ENCODE measurements at regions not wholly inside any gene's neighbourhood (a gene's known extent, or its start where the extent isn't known, plus 50 kb on each side); places are given as distances from the start of the nearest gene placed in this dataset.

- no peak for DNase-seq
- Histone ChIP-seq H3K4me1 (no peaks in the 10 kb centered on the region), H3K9me3 (no peaks in the 10 kb centered on the region), H3K4me3 (replicated peaks in 1 of 3) (no peak overlapping the region), H3K27ac (no peak overlapping the region), H3K36me3 (no peaks in the 10 kb centered on the region), H3K27me3 (no peaks in the 10 kb centered on the region)
- 85 to 87% methylated on average over 24 to 42 of the region's 42 CpGs for WGBS, 2 donors
- no peak for TF ChIP-seq CTCF (IDR thresholded peaks at IDR 0.05)
- no peak for TF ChIP-seq POLR2A (IDR thresholded peaks at IDR 0.05)
- intact Hi-C loops (cut with DNase I), result no loop called here
Observed at GRCh38 chr6:168193816-168194721, 115.1 kb upstream of the FRMD1 start.

GRCh38 chr6:168192901-168193815 lies 114.1 kb upstream of the FRMD1 start:
- no peak for DNase-seq
- WGBS, 2 donors, result 92% methylated on average over 47 of the region's 47 CpGs
- Histone ChIP-seq H3K27me3 (no peaks in the 10 kb centered on the region), H3K4me3 (replicated peaks in 1 of 3) (no peak overlapping the region), H3K27ac (no peak overlapping the region), H3K36me3 (no peaks in the 10 kb centered on the region), H3K9me3 (no peaks in the 10 kb centered on the region), H3K4me1 (no peaks in the 10 kb centered on the region)
- TF ChIP-seq CTCF (IDR thresholded peaks at IDR 0.05), result no peak
- TF ChIP-seq POLR2A (IDR thresholded peaks at IDR 0.05), result no peak
- intact Hi-C loops (cut with DNase I), result no loop called here

- DNase-seq, result no peak
- Histone ChIP-seq H3K36me3 (no peaks in the 10 kb centered on the region), H3K27me3 (no peaks in the 10 kb centered on the region), H3K9me3 (no peaks in the 10 kb centered on the region), H3K4me1 (no peaks in the 10 kb centered on the region), H3K27ac (no peak overlapping the region), H3K4me3 (replicated peaks in 1 of 3) (no peak overlapping the region)
- WGBS, 2 donors, result 61 to 64% methylated on average over 16 of the region's 16 CpGs
- TF ChIP-seq POLR2A (IDR thresholded peaks at IDR 0.05) (no peak), CTCF (IDR thresholded peaks at IDR 0.05) (no peak)
- intact Hi-C loops (cut with DNase I), result no loop called here
Observed at GRCh38 chr6:168192195-168192900, 113.3 kb upstream of the FRMD1 start.

- TF ChIP-seq CTCF (IDR thresholded peaks at IDR 0.05), result no peak
- TF ChIP-seq POLR2A (IDR thresholded peaks at IDR 0.05), result no peak
- intact Hi-C loops (cut with DNase I), result no loop called here
- H3K4me3 ChIP-seq (replicated peaks in 1 of 3), result no peak overlapping the region
- H3K9me3 ChIP-seq, result no peaks in the 10 kb centered on the region
- DNase-seq, result no peak
- H3K36me3 ChIP-seq, result no peaks in the 10 kb centered on the region
- no peaks in the 10 kb centered on the region for H3K27me3 ChIP-seq
- 90 to 93% methylated on average over 14 to 17 of the region's 22 CpGs for WGBS, 2 donors
- no peaks in the 10 kb centered on the region for H3K4me1 ChIP-seq
- H3K27ac ChIP-seq, result no peak overlapping the region
Observed at GRCh38 chr6:168190646-168191443, 111.8 kb upstream of the FRMD1 start.
